ENCODE measurements at regions not wholly inside any gene's neighbourhood (a gene's known extent, or its start where the extent isn't known, plus 50 kb on each side); places are given as distances from the start of the nearest gene placed in this dataset.

- DNase-seq (no peak), ATAC-seq (no peak)
- Histone ChIP-seq H3K4me1 (ENCODE audit: low read depth) (peaks cover 10% of the 10 kb centered on the region), H3K36me3 (ENCODE audit: low read depth) (no peaks in the 10 kb centered on the region), H3K9me3 (no peaks in the 10 kb centered on the region), H3K4me3 (no peak overlapping the region)
- intact Hi-C loops (cut with DNase I, micrococcal nuclease) = no loop called here
- TF ChIP-seq CTCF (IDR thresholded peaks at IDR 0.05) = no peak
Observed at GRCh38 chr7:25584112-25584938, 356.0 kb upstream of the NPVF start.

GRCh38 chr7:25586513-25586912 is 358.2 kb upstream of the NPVF start:
- intact Hi-C loops (cut with DNase I, micrococcal nuclease) = no loop called here
- Histone ChIP-seq H3K9me3 (no peaks in the 10 kb centered on the region), H3K4me3 (no peak overlapping the region), H3K4me1 (ENCODE audit: low read depth) (no peaks in the 10 kb centered on the region), H3K36me3 (ENCODE audit: low read depth) (no peaks in the 10 kb centered on the region)
- no peak for TF ChIP-seq CTCF (IDR thresholded peaks at IDR 0.05)
- no peak for ATAC-seq
- DNase-seq = no peak

- no peak overlapping the region for H3K4me3 ChIP-seq
- intact Hi-C loops (cut with DNase I, micrococcal nuclease) = no loop called here
- no peaks in the 10 kb centered on the region for H3K9me3 ChIP-seq
- H3K36me3 ChIP-seq (ENCODE audit: low read depth) = no peaks in the 10 kb centered on the region
- peaks cover 6% of the 10 kb centered on the region for H3K4me1 ChIP-seq (ENCODE audit: low read depth)
- TF ChIP-seq CTCF (IDR thresholded peaks at IDR 0.05) = no peak
- ATAC-seq (no peak), DNase-seq (no peak)
Observed at GRCh38 chr7:25594122-25594521, 365.8 kb upstream of the NPVF start.

- H3K9me3 ChIP-seq = no peaks in the 10 kb centered on the region
- DNase-seq (no peak), ATAC-seq (no peak)
- H3K4me1 ChIP-seq (ENCODE audit: low read depth) = peaks cover 6% of the 10 kb centered on the region
- intact Hi-C loops (cut with DNase I, micrococcal nuclease) = no loop called here
- H3K36me3 ChIP-seq (ENCODE audit: low read depth) = no peaks in the 10 kb centered on the region
- H3K4me3 ChIP-seq = no peak overlapping the region
- no peak for TF ChIP-seq CTCF (IDR thresholded peaks at IDR 0.05)
Observed at GRCh38 chr7:25594728-25595127, 366.4 kb upstream of the NPVF start.

- peaks cover 6% of the 10 kb centered on the region for H3K4me1 ChIP-seq (ENCODE audit: low read depth)
- no peak overlapping the region for H3K4me3 ChIP-seq
- ATAC-seq (no peak), DNase-seq (no peak)
- intact Hi-C loops (cut with DNase I, micrococcal nuclease) = no loop called here
- no peaks in the 10 kb centered on the region for H3K36me3 ChIP-seq (ENCODE audit: low read depth)
- no peaks in the 10 kb centered on the region for H3K9me3 ChIP-seq
- TF ChIP-seq CTCF (IDR thresholded peaks at IDR 0.05) = no peak
Observed at GRCh38 chr7:25595996-25596395, 367.7 kb upstream of the NPVF start.
